MG63 (cell line): ENCODE measurements at regions not wholly inside any gene's neighbourhood (a gene's known extent, or its start where the extent isn't known, plus 50 kb on each side); places are given as distances from the start of the nearest gene placed in this dataset.

ENCODE experiments used
- DNase-seq: peaks from one replicate; pipeline ENCODE4 v3.0.0-alpha.2; 2020
- H3K27me3 ChIP-seq: fragments of 250-450 bp; sonication (Bioruptor Pico); 2 replicates; pipeline ENCODE4 v1.5.1; 2020; ENCODE audit warnings: mild to moderate bottlenecking, moderate library complexity
- H3K36me3 ChIP-seq: fragments of 250-450 bp; sonication (Bioruptor Pico); 2 replicates; pipeline ENCODE4 v1.5.1; 2020; ENCODE audit warnings: mild to moderate bottlenecking, moderate library complexity
- H3K4me3 ChIP-seq: fragments of 250-450 bp; sonication (Bioruptor Pico); 2 replicates; pipeline ENCODE4 v1.5.1; 2020; ENCODE audit warnings: mild to moderate bottlenecking, moderate library complexity
- H3K9me3 ChIP-seq: fragments of 250-450 bp; sonication (Bioruptor Pico); 2 replicates; pipeline ENCODE4 v1.5.1; 2020; ENCODE audit warnings: mild to moderate bottlenecking, moderate library complexity

DNA sequence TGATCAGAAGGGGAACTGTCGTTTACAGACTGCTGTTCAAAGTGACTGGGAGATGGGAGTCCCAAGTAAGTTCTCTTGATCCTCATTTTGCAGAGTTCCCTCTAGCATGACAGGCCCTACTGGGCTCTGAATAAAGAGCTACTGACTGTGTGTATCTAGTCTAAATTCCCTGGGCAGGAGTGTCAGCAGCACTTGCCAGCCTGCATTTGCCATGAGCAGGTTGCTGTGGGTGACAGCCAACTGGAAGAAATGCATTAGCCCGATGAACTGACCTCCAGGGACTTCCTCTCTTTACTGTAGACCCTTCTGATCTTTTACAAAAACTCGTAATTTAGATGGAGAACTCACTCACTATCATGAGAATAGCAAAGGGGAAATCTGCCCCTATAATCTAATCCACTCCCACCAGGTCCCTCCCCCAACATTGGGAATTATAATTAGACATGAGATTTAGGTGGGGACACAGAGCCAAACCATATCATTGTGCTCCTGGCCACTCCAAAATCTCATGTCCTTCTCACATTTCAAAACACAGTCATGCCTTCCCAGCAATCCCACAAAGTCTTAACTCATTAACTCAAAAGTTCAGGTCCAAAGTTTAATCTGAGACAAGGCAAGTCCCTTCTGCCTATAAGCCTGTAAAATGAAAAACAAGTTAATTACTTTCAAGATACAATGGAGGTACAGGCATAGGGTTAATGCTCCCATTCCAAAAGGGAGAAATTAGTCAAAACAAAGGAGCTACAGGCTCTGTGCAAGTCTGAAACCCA is 78.9 kb upstream of the CXCL14 start:
- DNase-seq, result no peak
- H3K9me3 ChIP-seq, result peaks cover 13% of the 10 kb centered on the region
- no peaks in the 10 kb centered on the region for H3K36me3 ChIP-seq
- H3K4me3 ChIP-seq, result no peak overlapping the region
- H3K27me3 ChIP-seq, result peaks cover 67% of the 10 kb centered on the region

DNA sequence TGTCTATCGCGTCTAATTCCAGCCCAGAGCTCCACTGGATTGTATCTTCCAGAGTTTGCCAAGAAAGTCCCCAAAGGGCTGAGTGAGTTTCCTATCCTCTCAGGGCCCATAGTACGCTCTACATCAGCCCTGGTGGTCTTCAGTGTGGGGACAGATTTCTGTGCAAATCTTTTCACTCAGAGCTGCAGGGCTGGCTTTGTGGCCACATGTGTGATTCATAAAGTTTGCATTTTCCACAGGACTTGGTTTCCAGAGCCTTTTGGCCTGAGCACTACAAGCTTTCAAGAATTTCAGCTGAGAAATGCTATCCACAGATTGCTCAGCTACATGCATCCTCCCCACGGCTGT is 76.7 kb upstream of the CXCL14 start:
- no peaks in the 10 kb centered on the region for H3K36me3 ChIP-seq
- DNase-seq, result no peak
- H3K27me3 ChIP-seq, result peaks cover 63% of the 10 kb centered on the region
- peaks cover 14% of the 10 kb centered on the region for H3K9me3 ChIP-seq
- H3K4me3 ChIP-seq, result no peak overlapping the region

DNA sequence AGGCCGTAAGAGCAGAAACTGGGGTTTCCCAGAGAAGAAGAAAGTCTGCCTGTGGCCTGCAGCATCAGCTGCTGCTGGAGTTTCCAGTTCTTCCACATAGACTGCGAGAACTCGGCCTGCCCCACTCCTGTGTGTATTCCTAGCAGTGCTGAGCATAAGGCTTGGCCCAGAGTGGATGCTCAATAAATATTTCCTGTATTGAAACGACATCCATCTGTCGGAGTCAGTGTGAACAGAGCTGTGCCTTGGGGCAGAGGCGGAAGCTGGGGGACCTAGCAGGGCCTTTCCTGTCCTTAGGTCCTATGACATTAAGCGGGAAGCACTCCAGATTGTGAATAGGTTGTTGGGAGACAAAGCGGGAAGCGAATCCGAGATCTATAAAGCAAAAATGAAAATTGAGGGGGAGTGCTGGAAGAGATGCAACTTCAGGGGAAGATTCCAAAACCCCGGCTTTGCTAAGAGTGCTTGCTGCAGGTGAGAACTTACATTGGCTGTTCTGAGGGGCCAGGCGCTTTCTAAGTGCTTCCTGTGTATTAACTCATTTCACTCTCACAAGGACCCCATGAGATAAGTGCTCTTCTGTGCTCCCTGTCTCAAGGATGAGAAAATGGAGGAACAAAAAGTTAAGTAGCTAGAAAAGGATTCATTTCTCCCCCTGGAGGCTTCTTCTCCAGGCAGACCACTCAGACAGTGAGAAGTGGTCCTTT is 76.1 kb upstream of the CXCL14 start:
- Histone ChIP-seq H3K4me3 (no peak overlapping the region), H3K36me3 (no peaks in the 10 kb centered on the region), H3K27me3 (peaks cover 59% of the 10 kb centered on the region), H3K9me3 (peaks cover 14% of the 10 kb centered on the region)
- DNase-seq, result no peak

DNA sequence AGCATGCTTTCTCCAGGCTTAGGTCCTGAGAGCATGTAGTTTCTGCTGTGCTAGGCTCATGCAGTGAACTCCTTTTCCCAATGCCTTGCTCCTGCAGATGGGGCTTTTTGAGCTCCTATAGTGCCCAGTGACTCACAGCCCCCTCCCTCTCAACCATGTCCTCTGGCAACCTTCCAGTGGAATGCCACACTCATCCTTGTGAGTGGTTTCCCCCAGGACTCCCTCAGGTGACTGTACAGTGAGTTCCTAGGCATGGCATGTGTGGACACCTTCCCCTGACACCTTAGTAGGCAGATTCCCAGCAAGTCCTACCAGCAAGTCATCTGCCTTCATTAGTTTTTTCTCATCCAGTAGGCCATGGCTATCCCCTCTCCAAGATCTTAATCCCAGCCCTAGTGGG is 72.4 kb upstream of the CXCL14 start:
- DNase-seq, result peak; percentile 47
- Histone ChIP-seq H3K36me3 (no peaks in the 10 kb centered on the region), H3K4me3 (no peak overlapping the region), H3K27me3 (peaks cover 24% of the 10 kb centered on the region), H3K9me3 (0 out of 2 replicates have a peak, but pooled peaks cover 2% of the 10 kb centered on the region)

DNA sequence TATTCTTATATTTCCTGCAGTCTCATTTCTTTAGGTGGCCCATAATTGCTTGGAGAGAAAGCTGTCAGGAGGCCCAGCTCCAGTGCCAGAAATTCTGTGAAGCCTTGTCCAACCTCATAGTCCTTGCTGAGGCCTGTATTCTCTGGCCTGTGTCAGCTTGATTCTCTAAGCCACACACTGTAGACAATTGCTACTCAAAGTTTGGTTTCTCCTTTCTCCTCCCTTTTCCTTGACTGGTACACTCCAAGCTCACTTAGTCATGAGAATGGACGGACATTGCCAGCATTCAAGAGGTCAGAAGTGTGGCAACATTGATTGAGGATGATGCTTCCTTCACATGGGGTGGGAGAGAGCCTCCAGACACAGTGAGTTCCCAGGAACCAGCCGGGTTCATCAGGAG is 71.3 kb upstream of the CXCL14 start:
- peaks cover 17% of the 10 kb centered on the region for H3K27me3 ChIP-seq
- DNase-seq, result no peak
- H3K4me3 ChIP-seq, result no peak overlapping the region
- no peaks in the 10 kb centered on the region for H3K36me3 ChIP-seq
- 0 out of 2 replicates have a peak, but pooled peaks cover 2% of the 10 kb centered on the region for H3K9me3 ChIP-seq

DNA sequence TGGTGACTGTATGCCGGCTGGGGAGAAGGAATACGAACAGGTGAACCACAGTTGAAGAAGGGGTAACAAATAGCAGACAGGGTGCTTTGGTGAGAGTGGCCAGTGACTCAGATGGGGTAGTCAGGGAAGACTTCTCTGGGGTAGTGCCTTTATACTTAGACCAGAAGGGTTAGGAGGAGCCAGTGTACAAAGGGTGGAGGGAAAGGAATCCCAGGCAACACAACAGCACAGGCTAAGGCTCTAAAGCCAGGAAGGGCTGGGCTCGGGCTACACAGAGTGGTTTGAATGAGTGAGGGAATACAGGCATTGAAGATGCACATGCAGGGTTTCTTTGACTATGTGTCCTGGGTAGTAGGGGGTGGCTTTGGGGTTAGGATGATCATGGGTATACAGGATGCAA is 70.6 kb upstream of the CXCL14 start:
- 0 out of 2 replicates have a peak, but pooled peaks cover 2% of the 10 kb centered on the region for H3K9me3 ChIP-seq
- H3K36me3 ChIP-seq, result no peaks in the 10 kb centered on the region
- no peak for DNase-seq
- H3K27me3 ChIP-seq, result peaks cover 12% of the 10 kb centered on the region
- H3K4me3 ChIP-seq, result no peak overlapping the region

DNA sequence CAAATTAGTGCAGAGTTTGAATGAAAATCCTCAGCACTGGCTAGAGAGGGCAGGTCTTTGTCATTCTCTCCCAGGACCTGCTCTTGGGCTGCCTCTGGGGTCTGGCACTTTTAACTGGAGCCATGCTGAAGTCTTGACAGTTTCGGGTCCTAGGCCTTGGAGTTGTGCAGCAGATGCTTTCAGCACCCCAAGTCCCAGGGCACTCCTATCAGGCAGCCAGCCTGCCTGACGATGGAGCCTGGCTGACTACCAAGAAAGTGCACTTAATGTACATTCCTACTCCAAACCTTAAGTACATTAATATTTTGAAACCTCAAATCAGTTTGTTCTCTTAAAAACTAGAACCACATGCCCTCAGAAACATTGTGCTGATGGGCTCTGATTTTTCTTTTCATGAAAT is 69.3 kb upstream of the CXCL14 start:
- no peaks in the 10 kb centered on the region for H3K36me3 ChIP-seq
- H3K4me3 ChIP-seq, result no peak overlapping the region
- H3K27me3 ChIP-seq, result peaks cover 9% of the 10 kb centered on the region
- H3K9me3 ChIP-seq, result 0 out of 2 replicates have a peak, but pooled peaks cover 2% of the 10 kb centered on the region
- no peak for DNase-seq

DNA sequence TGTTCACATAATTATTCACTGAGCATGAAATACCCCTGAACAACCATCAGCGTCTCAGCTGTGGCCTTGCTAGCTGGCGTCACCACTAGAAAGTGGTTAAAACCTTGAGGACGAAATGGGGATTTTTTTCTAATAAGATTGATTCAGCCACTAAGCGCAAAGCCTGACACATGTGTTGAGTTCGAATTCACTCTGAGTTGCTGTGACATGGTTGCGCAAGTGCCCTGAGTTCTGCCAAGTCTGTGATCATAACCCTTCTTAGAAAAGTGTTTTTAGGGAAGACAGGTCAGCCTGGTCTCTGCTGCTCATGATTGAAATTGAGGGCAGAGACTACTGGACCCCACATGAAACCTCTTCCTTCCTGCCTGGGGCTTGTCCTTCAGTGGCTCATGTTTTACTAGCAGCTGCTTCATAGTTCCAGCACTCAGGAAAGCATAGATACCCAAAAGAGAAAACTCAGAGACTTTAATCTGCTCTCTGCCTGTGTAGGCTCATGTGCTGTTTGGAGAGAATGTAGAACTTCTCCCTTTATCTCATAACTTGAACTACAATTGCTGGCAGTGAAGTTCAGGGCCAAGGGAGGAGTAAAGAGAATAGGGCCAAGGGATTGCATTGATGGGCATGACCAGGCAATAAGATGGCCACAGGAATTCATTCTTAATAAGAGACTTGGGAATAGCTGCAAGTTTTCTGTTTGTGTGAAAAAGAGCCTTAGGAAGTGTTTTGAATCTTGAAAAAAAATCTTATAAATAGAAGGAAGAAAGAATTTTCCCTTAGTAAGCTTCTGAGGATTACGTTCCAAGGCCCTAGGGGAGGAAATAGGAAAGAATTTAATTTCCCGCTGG is 66.8 kb upstream of the CXCL14 start:
- no peaks in the 10 kb centered on the region for H3K36me3 ChIP-seq
- no peaks in the 10 kb centered on the region for H3K9me3 ChIP-seq
- DNase-seq, result no peak
- H3K4me3 ChIP-seq, result no peak overlapping the region
- peaks cover 16% of the 10 kb centered on the region for H3K27me3 ChIP-seq

DNA sequence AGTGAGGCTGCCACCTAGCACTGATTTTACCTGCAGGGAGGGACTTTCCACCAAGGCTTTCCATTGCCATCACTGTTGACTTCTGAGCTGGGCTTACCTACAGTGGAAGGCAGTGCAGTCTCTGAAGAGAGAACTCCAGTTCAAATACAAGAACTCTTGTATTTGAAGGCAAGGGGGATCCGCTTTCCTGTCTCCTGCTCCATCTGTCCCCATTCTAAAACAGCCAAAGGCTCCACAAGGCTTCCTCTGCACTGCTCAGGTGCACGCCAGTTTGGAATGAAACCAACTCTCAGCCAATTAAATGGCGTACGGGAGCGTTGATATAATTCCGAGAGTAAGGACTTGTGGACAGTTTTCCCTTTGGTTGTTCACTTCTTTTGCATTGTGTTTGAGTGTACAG is 66.0 kb upstream of the CXCL14 start:
- DNase-seq, result no peak
- H3K36me3 ChIP-seq, result no peaks in the 10 kb centered on the region
- H3K27me3 ChIP-seq, result peaks cover 24% of the 10 kb centered on the region
- H3K9me3 ChIP-seq, result no peaks in the 10 kb centered on the region
- no peak overlapping the region for H3K4me3 ChIP-seq

DNA sequence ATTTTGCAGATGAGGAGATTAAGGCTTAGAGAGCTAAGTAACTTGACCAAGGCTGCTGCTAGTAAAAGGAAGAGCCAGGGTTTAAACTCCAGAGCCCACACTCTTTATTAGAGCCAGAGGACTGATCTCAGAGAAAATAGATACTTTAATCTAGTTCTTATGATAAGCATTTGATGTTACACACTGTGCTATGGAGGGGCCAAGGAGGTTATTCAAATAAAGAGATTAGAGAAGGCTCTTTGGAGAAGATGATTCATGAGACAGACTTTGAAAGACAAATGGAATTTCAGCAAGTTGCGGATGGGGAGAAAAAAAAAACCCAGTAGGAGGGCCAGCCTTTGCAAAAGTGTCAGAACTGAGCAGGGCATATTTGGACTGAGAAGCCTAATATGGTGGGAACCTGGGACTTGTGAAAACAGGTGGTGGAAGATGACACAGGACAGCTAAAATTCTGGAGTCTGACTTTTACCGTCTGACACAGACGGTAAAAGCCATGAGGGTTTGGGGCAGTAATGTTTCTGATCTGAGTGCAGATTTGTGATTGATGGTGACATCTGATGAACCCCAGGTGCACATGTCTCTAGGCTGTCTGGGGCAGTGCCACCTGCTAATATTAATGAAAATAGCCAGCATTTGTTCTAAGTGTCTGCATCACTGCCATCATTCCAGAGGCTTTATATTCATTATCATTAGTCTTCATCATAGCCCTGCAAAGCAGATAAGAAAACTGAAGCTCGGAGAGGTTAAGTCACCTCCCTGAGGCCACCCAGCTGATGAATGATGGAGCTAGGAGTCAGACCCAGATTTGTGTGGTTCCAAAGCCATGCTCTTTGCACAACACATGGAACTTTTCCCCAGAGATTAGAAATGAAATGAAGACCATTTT is 65.3 kb upstream of the CXCL14 start:
- no peak for DNase-seq
- H3K9me3 ChIP-seq, result no peaks in the 10 kb centered on the region
- no peaks in the 10 kb centered on the region for H3K36me3 ChIP-seq
- H3K27me3 ChIP-seq, result peaks cover 30% of the 10 kb centered on the region
- H3K4me3 ChIP-seq, result no peak overlapping the region

DNA sequence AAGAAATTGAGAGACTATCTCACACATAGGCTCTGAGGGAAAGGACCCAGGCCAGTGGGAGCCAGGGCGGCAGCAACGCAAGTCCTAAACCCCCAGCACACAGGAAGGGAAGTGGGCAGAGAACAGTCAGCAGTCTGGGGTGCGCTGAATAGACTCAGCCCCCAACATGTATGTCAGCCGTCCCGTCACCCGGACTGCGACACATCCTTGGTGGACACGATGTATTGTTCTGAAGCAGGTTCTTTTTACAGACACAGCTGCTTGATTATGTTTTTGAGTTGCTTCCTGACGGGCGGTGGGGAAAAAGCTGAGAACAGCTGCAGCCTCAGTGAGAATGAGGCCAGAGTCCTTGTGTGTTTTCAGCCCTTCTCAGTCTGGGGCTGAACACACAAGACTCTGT is 64.1 kb upstream of the CXCL14 start:
- H3K27me3 ChIP-seq, result peaks cover 40% of the 10 kb centered on the region
- H3K9me3 ChIP-seq, result no peaks in the 10 kb centered on the region
- DNase-seq, result no peak
- H3K4me3 ChIP-seq, result no peak overlapping the region
- no peaks in the 10 kb centered on the region for H3K36me3 ChIP-seq

DNA sequence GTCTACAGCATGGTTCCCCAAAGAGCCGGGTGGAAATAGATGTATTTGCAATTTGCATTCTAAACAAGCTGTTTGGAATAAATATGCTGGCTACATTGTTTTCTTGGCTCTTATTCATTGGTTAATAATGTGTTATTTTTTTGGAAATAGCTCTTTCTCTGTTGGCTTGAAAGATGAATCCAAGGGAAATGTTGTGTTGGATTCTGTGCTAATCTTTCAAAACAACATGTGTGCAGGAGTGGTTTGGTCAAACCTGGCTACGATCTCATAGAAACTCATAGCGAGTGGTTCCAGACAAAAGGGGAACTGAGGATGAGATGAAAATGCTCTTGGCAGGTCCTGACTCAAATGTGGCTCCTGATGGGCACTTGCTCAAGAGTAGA is 63.7 kb upstream of the CXCL14 start:
- H3K9me3 ChIP-seq, result no peaks in the 10 kb centered on the region
- peaks cover 45% of the 10 kb centered on the region for H3K27me3 ChIP-seq
- no peak overlapping the region for H3K4me3 ChIP-seq
- DNase-seq, result no peak
- H3K36me3 ChIP-seq, result no peaks in the 10 kb centered on the region

DNA sequence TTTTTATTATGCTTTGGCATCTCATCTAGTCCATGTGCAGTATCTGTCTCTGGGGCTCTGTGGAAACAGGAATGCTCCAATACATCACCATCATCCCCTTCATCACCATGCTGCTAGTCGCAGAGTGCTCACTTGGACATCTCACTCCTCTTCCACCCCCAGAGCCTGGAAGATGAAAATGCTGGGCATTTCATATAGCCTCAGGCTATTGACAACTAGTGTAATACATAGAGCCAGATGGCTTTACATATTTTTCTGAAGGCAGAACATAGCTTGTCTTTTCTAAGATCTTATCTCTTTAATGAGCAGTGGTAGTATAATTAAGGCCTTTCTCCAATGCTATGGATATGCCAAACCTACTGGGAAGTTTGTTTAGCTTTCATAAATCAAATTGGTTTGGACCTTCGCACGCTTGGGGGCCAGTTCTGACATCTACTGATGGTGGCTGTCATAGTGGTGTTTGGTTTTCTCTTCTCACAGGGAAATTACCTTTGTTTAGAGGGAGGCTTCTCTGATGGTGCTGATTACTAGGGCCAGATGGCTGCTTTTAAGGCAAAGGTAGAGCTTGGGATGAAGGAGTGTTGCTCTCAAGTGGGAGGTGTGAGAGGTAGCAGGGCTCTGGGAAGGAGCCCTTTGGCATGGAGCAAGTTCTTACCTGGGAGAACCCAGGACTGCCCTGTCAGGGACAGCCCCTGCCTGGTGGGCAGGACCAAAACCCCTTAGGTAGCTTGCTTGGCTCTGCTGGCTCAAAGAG is 63.1 kb upstream of the CXCL14 start:
- Histone ChIP-seq H3K36me3 (no peaks in the 10 kb centered on the region), H3K9me3 (no peaks in the 10 kb centered on the region), H3K27me3 (peaks cover 50% of the 10 kb centered on the region), H3K4me3 (no peak overlapping the region)
- no peak for DNase-seq

DNA sequence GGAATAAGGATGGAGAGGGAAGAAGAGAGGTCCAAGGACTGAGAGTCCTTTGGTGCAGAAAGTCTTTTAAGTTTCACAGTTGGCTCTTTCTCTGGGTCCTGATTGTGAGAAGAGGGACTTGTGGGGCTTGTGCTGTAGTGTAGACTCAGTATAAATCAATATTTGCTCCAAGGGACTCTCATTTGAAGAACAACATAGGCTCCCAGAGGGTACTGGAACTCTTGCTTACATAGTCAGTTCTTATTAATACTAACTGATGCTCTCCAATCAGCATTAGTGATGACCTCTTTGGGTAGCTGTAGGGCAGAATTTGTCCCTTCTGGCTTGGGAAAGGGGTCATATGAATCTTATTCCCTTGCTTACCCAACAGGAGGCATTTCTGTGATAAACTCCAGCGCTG is 62.5 kb upstream of the CXCL14 start:
- Histone ChIP-seq H3K4me3 (no peak overlapping the region), H3K9me3 (no peaks in the 10 kb centered on the region), H3K36me3 (no peaks in the 10 kb centered on the region), H3K27me3 (peaks cover 50% of the 10 kb centered on the region)
- no peak for DNase-seq

DNA sequence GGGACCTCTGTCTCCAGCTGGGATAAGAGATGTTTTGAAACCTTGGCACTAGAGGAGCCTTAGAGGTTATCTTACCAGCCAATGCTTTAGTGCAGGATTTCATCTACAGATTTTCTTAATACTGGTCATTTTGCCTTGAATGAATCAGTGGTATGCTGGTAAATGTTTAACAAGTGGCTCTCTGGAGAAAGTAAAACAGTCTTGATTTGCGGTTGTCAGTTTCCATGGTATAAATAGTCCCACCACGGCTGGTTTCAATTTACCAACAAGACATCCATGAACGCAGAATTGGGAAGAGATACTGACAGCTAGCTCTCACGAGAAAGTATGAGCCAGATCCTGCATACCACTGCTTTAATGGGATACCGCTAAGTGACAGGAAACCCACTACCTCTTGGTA is 56.7 kb upstream of the CXCL14 start:
- Histone ChIP-seq H3K27me3 (peaks cover 56% of the 10 kb centered on the region), H3K36me3 (no peaks in the 10 kb centered on the region), H3K9me3 (no peaks in the 10 kb centered on the region), H3K4me3 (no peak overlapping the region)
- DNase-seq, result no peak

DNA sequence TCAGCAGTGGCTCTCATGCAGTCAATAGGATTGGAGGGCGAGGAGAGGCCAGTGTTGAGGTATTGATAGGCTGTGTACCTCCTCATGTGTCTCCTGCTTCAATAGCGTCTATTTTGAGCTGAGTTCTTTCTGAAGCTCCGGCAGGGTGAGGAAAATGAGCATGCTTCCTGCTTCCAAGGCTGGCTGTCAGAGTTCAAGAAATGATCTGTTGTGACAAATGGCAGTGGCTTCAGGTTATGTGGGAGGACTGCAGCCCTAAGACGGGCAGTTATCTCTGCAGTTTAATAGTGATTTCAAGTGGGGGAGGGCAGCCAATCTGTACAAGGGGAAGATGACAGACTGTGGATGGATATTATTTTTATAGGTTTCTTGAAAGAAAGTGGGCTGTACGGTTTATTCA is 54.0 kb upstream of the CXCL14 start:
- DNase-seq, result no peak
- Histone ChIP-seq H3K9me3 (no peaks in the 10 kb centered on the region), H3K4me3 (no peak overlapping the region), H3K27me3 (peaks cover 46% of the 10 kb centered on the region), H3K36me3 (no peaks in the 10 kb centered on the region)
